SK-N-SH treated with all-trans-retinoic acid at 6 μM for 48 hours (cell line): ENCODE measurements at regions not wholly inside any gene's neighbourhood (a gene's known extent, or its start where the extent isn't known, plus 50 kb on each side); places are given as distances from the start of the nearest gene placed in this dataset.

ENCODE experiments used
- ATAC-seq: fragments of 200-7000 bp; cut with Tn5 transposase; 3 replicates; pipeline ENCODE4 v1.9.1; 2020; ENCODE audit warnings: mild to moderate bottlenecking, moderate library complexity
- BACH2 ChIP-seq: fragments of 250-450 bp; sonication (Bioruptor Pico); IDR thresholded peaks from 2 replicates; pipeline ENCODE4 v1.9.0; 2021; ENCODE audit warnings: mild to moderate bottlenecking, borderline replicate concordance
- CSDC2 ChIP-seq: fragments of 250-450 bp; sonication (Bioruptor Pico); IDR thresholded peaks from 2 replicates; pipeline ENCODE4 v1.5.0; 2020; ENCODE audit warnings: mild to moderate bottlenecking, moderate library complexity
- ESRRG ChIP-seq: fragments of 250-450 bp; sonication (Bioruptor Pico); IDR thresholded peaks from 2 replicates; pipeline ENCODE4 v1.6.1; 2021; ENCODE audit warnings: mild to moderate bottlenecking
- ISL1 ChIP-seq: fragments of 250-450 bp; sonication (Bioruptor Pico); IDR thresholded peaks from 2 replicates; pipeline ENCODE4 v2.1.2; 2022; ENCODE audit warnings: mild to moderate bottlenecking, moderate library complexity
- PATZ1 ChIP-seq: fragments of 250-450 bp; sonication (Bioruptor Pico); IDR thresholded peaks from 2 replicates; pipeline ENCODE4 v1.8.0; 2020; ENCODE audit warnings: mild to moderate bottlenecking, moderate library complexity, borderline replicate concordance
- POU6F1 ChIP-seq: fragments of 250-450 bp; sonication (Bioruptor Pico); IDR thresholded peaks from 2 replicates; pipeline ENCODE4 v1.8.0; 2021; ENCODE audit warnings: low read depth, mild to moderate bottlenecking, moderate library complexity, borderline replicate concordance
- PPARA ChIP-seq: fragments of 250-450 bp; sonication (Bioruptor Pico); IDR thresholded peaks from 2 replicates; pipeline ENCODE4 v1.5.0; 2020; ENCODE audit warnings: mild to moderate bottlenecking, borderline replicate concordance
- RARB ChIP-seq: fragments of 250-450 bp; sonication (Bioruptor Pico); IDR thresholded peaks from 2 replicates; pipeline ENCODE4 v1.8.0; 2021; ENCODE audit warnings: mild to moderate bottlenecking, moderate library complexity
- SNAI2 ChIP-seq: fragments of 250-450 bp; sonication (Bioruptor Pico); IDR thresholded peaks from 2 replicates; pipeline ENCODE4 v1.5.0; 2020; ENCODE audit warnings: mild to moderate bottlenecking, moderate library complexity
- TCF4 ChIP-seq: fragments of 250-450 bp; sonication (Bioruptor Pico); IDR thresholded peaks from 2 replicates; pipeline ENCODE4 v1.8.0; 2021; ENCODE audit warnings: mild to moderate bottlenecking, moderate library complexity, borderline replicate concordance
- TOX ChIP-seq: fragments of 250-450 bp; sonication (Bioruptor Pico); IDR thresholded peaks from 2 replicates; pipeline ENCODE4 v1.8.0; 2021; ENCODE audit warnings: mild to moderate bottlenecking, moderate library complexity, borderline replicate concordance
- ZC3H10 ChIP-seq: fragments of 250-450 bp; sonication (Bioruptor Pico); IDR thresholded peaks from 2 replicates; pipeline ENCODE4 v1.5.1; 2021; ENCODE audit warnings: mild to moderate bottlenecking, moderate library complexity
- ZFP3 ChIP-seq: fragments of 250-450 bp; sonication (Bioruptor Pico); IDR thresholded peaks from 2 replicates; pipeline ENCODE4 v1.5.0; 2020; ENCODE audit warnings: mild to moderate bottlenecking, moderate library complexity
- ZFP30 ChIP-seq: fragments of 450-650 bp; formaldehyde crosslinking; IDR thresholded peaks from 2 replicates; pipeline ENCODE4 v1.5.0; 2022; ENCODE audit warnings: mild to moderate bottlenecking, moderate library complexity
- ZNF565 ChIP-seq: fragments of 450-650 bp; formaldehyde crosslinking; conservative IDR thresholded peaks from 2 replicates; pipeline ENCODE4 v1.5.0; 2020; ENCODE audit warnings: low read depth, mild to moderate bottlenecking, moderate library complexity
- ZNF70 ChIP-seq: fragments of 450-650 bp; formaldehyde crosslinking; IDR thresholded peaks from 2 replicates; pipeline ENCODE4 v1.5.0; 2020; ENCODE audit warnings: mild to moderate bottlenecking, moderate library complexity
- ZNF8 ChIP-seq: fragments of 450-650 bp; formaldehyde crosslinking; IDR thresholded peaks from 2 replicates; pipeline ENCODE4 v1.5.0; 2020; ENCODE audit warnings: mild to moderate bottlenecking, moderate library complexity
- TF ChIP-seq, protein P1 (sequence below): fragments of 250-450 bp; sonication (Bioruptor Pico); IDR thresholded peaks from 2 replicates; pipeline ENCODE4 v1.5.1; 2020; ENCODE audit warnings: low read depth, mild to moderate bottlenecking, moderate library complexity
- TF ChIP-seq, protein P2 (sequence below): fragments of 250-450 bp; sonication (Bioruptor Pico); IDR thresholded peaks from 2 replicates; pipeline ENCODE4 v1.5.1; 2021; ENCODE audit warnings: mild to moderate bottlenecking, moderate library complexity
- TF ChIP-seq, protein P3 (sequence below): fragments of 250-450 bp; sonication (Bioruptor Pico); IDR thresholded peaks from 2 replicates; pipeline ENCODE4 v1.5.0; 2020; ENCODE audit warnings: mild to moderate bottlenecking, moderate library complexity

DNA sequence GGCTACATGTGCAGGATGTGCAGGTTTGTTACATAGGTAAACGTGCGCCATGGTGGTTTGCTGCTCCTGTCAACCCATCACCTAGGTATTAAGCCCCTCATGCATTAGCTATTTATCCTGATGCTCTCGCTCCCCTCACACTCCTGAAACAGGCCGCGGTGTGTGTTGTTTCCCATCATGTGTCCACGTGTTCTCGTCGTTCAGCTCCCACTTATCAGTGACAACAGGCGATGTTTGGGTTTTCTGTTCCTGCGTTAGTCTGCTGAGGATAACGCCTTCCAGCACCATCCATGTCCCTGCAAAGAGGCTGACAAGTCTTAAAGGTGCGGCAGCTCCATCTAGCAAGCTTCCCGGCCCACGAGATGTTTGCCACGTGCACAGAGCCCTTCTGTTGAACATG is 175.1 kb downstream of the FOXL1 start (continued):
- TF ChIP-seq, protein P1, sequence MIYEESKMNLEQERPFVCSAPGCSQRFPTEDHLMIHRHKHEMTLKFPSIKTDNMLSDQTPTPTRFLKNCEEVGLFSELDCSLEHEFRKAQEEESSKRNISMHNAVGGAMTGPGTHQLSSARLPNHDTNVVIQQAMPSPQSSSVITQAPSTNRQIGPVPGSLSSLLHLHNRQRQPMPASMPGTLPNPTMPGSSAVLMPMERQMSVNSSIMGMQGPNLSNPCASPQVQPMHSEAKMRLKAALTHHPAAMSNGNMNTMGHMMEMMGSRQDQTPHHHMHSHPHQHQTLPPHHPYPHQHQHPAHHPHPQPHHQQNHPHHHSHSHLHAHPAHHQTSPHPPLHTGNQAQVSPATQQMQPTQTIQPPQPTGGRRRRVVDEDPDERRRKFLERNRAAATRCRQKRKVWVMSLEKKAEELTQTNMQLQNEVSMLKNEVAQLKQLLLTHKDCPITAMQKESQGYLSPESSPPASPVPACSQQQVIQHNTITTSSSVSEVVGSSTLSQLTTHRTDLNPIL (CRISPR knock-in tag): no peak
- TF ChIP-seq RARB (CRISPR knock-in tag) (no peak), ZFP30 (no peak), CSDC2 (CRISPR knock-in tag) (no peak)

DNA sequence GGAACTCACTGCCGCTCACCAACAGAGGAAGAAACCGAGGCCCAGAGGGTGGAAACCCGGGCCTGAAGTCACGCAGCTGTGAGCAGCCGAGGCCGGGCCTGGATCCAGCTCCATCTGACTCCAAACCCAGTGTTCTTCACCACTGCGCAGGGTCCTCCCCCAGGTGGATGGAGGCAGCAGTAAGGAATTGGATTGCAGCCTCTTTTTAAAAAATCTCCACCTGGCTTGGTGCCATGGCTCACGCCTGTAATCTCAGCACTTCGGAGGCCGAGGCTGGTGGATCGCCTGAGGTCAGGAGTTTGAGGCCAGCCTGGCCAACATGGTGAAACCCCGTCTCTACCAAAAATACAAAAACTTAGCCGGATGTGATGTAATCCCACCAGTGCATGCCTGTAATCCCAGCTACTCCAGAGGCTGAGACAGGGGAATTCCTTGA is 177.2 kb downstream of the FOXL1 start:
- no peak for TF ChIP-seq ZFP3 (CRISPR knock-in tag)
- no peak for TF ChIP-seq ZNF565 (CRISPR knock-in tag)
- TF ChIP-seq BACH2 (CRISPR knock-in tag): no peak
- TF ChIP-seq ZNF8: no peak
- no peak for TF ChIP-seq CSDC2 (CRISPR knock-in tag)
- TF ChIP-seq ESRRG (CRISPR knock-in tag): no peak
- TF ChIP-seq ISL1 (CRISPR knock-in tag): no peak
- TF ChIP-seq, protein P2, sequence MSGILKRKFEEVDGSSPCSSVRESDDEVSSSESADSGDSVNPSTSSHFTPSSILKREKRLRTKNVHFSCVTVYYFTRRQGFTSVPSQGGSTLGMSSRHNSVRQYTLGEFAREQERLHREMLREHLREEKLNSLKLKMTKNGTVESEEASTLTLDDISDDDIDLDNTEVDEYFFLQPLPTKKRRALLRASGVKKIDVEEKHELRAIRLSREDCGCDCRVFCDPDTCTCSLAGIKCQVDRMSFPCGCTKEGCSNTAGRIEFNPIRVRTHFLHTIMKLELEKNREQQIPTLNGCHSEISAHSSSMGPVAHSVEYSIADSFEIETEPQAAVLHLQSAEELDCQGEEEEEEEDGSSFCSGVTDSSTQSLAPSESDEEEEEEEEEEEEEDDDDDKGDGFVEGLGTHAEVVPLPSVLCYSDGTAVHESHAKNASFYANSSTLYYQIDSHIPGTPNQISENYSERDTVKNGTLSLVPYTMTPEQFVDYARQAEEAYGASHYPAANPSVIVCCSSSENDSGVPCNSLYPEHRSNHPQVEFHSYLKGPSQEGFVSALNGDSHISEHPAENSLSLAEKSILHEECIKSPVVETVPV (CRISPR knock-in tag): no peak
- no peak for TF ChIP-seq ZFP30
- no peak for TF ChIP-seq TCF4 (CRISPR knock-in tag)
- no peak for TF ChIP-seq PATZ1 (CRISPR knock-in tag)
- TF ChIP-seq SNAI2 (CRISPR knock-in tag): no peak
- TF ChIP-seq PPARA (CRISPR knock-in tag): no peak
- no peak for TF ChIP-seq ZNF70 (CRISPR knock-in tag)
- TF ChIP-seq, all 23 proteins: peak for 0
- ATAC-seq: no peak

GRCh38 chr16:86756882-86757703 is 178.7 kb downstream of the FOXL1 start:
- ATAC-seq: no peak
- TF ChIP-seq, protein P3, sequence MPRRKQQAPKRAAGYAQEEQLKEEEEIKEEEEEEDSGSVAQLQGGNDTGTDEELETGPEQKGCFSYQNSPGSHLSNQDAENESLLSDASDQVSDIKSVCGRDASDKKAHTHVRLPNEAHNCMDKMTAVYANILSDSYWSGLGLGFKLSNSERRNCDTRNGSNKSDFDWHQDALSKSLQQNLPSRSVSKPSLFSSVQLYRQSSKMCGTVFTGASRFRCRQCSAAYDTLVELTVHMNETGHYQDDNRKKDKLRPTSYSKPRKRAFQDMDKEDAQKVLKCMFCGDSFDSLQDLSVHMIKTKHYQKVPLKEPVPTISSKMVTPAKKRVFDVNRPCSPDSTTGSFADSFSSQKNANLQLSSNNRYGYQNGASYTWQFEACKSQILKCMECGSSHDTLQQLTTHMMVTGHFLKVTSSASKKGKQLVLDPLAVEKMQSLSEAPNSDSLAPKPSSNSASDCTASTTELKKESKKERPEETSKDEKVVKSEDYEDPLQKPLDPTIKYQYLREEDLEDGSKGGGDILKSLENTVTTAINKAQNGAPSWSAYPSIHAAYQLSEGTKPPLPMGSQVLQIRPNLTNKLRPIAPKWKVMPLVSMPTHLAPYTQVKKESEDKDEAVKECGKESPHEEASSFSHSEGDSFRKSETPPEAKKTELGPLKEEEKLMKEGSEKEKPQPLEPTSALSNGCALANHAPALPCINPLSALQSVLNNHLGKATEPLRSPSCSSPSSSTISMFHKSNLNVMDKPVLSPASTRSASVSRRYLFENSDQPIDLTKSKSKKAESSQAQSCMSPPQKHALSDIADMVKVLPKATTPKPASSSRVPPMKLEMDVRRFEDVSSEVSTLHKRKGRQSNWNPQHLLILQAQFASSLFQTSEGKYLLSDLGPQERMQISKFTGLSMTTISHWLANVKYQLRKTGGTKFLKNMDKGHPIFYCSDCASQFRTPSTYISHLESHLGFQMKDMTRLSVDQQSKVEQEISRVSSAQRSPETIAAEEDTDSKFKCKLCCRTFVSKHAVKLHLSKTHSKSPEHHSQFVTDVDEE (CRISPR knock-in tag): no peak
- TF ChIP-seq TOX (CRISPR knock-in tag): no peak
- no peak for TF ChIP-seq PPARA (CRISPR knock-in tag)
- TF ChIP-seq RARB (CRISPR knock-in tag): no peak
- no peak for TF ChIP-seq ZC3H10 (CRISPR knock-in tag)
- TF ChIP-seq SNAI2 (CRISPR knock-in tag): no peak
- no peak for TF ChIP-seq CSDC2 (CRISPR knock-in tag)
- TF ChIP-seq POU6F1 (CRISPR knock-in tag): no peak
- TF ChIP-seq ZNF8: no peak
- TF ChIP-seq ZNF565 (CRISPR knock-in tag): no peak
